ENCODE measurements at regions not wholly inside any gene's neighbourhood (a gene's known extent, or its start where the extent isn't known, plus 50 kb on each side); places are given as distances from the start of the nearest gene placed in this dataset.

GRCh38 chr21:26282058-26282457 is 111.5 kb upstream of the APP start:
- no peak overlapping the region for H3K27ac ChIP-seq (ENCODE audit: low read length)
- no peak for TF ChIP-seq EZH2phosphoT487 (IDR thresholded peaks at IDR 0.05; ENCODE audit: low read length)
- TF ChIP-seq, protein P1, sequence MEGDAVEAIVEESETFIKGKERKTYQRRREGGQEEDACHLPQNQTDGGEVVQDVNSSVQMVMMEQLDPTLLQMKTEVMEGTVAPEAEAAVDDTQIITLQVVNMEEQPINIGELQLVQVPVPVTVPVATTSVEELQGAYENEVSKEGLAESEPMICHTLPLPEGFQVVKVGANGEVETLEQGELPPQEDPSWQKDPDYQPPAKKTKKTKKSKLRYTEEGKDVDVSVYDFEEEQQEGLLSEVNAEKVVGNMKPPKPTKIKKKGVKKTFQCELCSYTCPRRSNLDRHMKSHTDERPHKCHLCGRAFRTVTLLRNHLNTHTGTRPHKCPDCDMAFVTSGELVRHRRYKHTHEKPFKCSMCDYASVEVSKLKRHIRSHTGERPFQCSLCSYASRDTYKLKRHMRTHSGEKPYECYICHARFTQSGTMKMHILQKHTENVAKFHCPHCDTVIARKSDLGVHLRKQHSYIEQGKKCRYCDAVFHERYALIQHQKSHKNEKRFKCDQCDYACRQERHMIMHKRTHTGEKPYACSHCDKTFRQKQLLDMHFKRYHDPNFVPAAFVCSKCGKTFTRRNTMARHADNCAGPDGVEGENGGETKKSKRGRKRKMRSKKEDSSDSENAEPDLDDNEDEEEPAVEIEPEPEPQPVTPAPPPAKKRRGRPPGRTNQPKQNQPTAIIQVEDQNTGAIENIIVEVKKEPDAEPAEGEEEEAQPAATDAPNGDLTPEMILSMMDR (IDR thresholded peaks at IDR 0.05; ENCODE audit: low read length) = no peak
- no peaks in the 10 kb centered on the region for H3K27me3 ChIP-seq (replicated peaks; ENCODE audit: insufficient read depth, low read length)
- DNase-seq = no peak
- no peak overlapping the region for H3K9ac ChIP-seq (ENCODE audit: low read length)
- no peaks in the 10 kb centered on the region for H3K4me1 ChIP-seq (ENCODE audit: low read length)
- no peaks in the 10 kb centered on the region for H3K9me3 ChIP-seq (replicated peaks; ENCODE audit: insufficient read depth, low read length)
- H3K4me2 ChIP-seq (ENCODE audit: low read depth, low read length) = no peak overlapping the region
- H3K4me3 ChIP-seq (ENCODE audit: low read length) = no peak overlapping the region
- H4K20me1 ChIP-seq (ENCODE audit: insufficient read depth, low read length) = no peaks in the 10 kb centered on the region
- no peaks in the 10 kb centered on the region for H3K36me3 ChIP-seq (replicated peaks; ENCODE audit: insufficient read depth, low read length)
- H3K79me2 ChIP-seq (ENCODE audit: low read length) = no peaks in the 10 kb centered on the region
- H2AFZ ChIP-seq (ENCODE audit: low read length) = no peak overlapping the region
- H3F3A ChIP-seq (ENCODE audit: insufficient read depth, low read length) = no peaks in the 10 kb centered on the region
- H3K9me2 ChIP-seq (replicated peaks; ENCODE audit: insufficient read depth, low read length) = no peaks in the 10 kb centered on the region

DNA sequence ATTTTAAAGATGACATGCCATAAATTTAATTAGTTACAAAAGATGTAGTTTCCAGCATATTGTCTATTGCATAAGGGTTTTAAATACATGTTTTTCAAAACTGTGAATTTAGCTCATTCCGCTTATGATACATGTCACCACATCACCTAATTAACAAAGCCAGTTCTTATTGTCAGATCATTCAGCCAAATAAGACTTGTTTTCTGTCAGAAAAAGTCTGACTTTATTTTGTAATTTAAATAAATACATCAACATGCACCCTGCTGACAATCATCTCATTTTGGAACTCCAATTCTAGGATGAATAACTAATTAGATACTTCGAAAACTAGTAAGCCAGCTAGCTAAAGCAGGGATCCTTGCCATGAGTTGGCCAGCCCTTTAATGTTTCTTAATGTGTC is 110.9 kb upstream of the APP start:
- TF ChIP-seq, protein P1 (IDR thresholded peaks at IDR 0.05; ENCODE audit: low read length) = no peak
- no peak for TF ChIP-seq EZH2 (optimal IDR thresholded peaks at IDR 0.05; ENCODE audit: low read depth, low read length)
- no peak for TF ChIP-seq EZH2phosphoT487 (IDR thresholded peaks at IDR 0.05; ENCODE audit: low read length)

GRCh38 chr21:26280775-26281174 is 110.2 kb upstream of the APP start:
- TF ChIP-seq EZH2 (optimal IDR thresholded peaks at IDR 0.05; ENCODE audit: low read depth, low read length) (no peak), EZH2phosphoT487 (IDR thresholded peaks at IDR 0.05; ENCODE audit: low read length) (no peak)
- TF ChIP-seq, protein P1 (IDR thresholded peaks at IDR 0.05; ENCODE audit: low read length) = no peak
- Histone ChIP-seq H3K4me3 (ENCODE audit: low read length) (no peak overlapping the region), H4K20me1 (ENCODE audit: insufficient read depth, low read length) (no peaks in the 10 kb centered on the region), H3K9me2 (replicated peaks; ENCODE audit: insufficient read depth, low read length) (no peaks in the 10 kb centered on the region), H2AFZ (ENCODE audit: low read length) (no peak overlapping the region), H3K9me3 (replicated peaks; ENCODE audit: insufficient read depth, low read length) (no peaks in the 10 kb centered on the region), H3K79me2 (ENCODE audit: low read length) (no peaks in the 10 kb centered on the region), H3K36me3 (replicated peaks; ENCODE audit: insufficient read depth, low read length) (no peaks in the 10 kb centered on the region), H3K27me3 (replicated peaks; ENCODE audit: insufficient read depth, low read length) (no peaks in the 10 kb centered on the region), H3F3A (ENCODE audit: insufficient read depth, low read length) (no peaks in the 10 kb centered on the region), H3K4me1 (ENCODE audit: low read length) (no peaks in the 10 kb centered on the region), H3K4me2 (ENCODE audit: low read depth, low read length) (no peak overlapping the region), H3K27ac (ENCODE audit: low read length) (no peak overlapping the region), H3K9ac (ENCODE audit: low read length) (no peak overlapping the region)
- DNase-seq = no peak

More for the DNA sequence above, 110.9 kb upstream of the APP start:
- H3K9me3 ChIP-seq (replicated peaks; ENCODE audit: insufficient read depth, low read length) = no peaks in the 10 kb centered on the region
- no peak overlapping the region for H2AFZ ChIP-seq (ENCODE audit: low read length)
- no peak for DNase-seq
- H3K9ac ChIP-seq (ENCODE audit: low read length) = no peak overlapping the region
- no peaks in the 10 kb centered on the region for H3K4me1 ChIP-seq (ENCODE audit: low read length)
- H4K20me1 ChIP-seq (ENCODE audit: insufficient read depth, low read length) = no peaks in the 10 kb centered on the region
- no peaks in the 10 kb centered on the region for H3K9me2 ChIP-seq (replicated peaks; ENCODE audit: insufficient read depth, low read length)
- H3K4me3 ChIP-seq (ENCODE audit: low read length) = no peak overlapping the region
- no peak overlapping the region for H3K27ac ChIP-seq (ENCODE audit: low read length)
- no peaks in the 10 kb centered on the region for H3K36me3 ChIP-seq (replicated peaks; ENCODE audit: insufficient read depth, low read length)
- H3K27me3 ChIP-seq (replicated peaks; ENCODE audit: insufficient read depth, low read length) = no peaks in the 10 kb centered on the region
- no peaks in the 10 kb centered on the region for H3F3A ChIP-seq (ENCODE audit: insufficient read depth, low read length)
- no peak overlapping the region for H3K4me2 ChIP-seq (ENCODE audit: low read depth, low read length)
- no peaks in the 10 kb centered on the region for H3K79me2 ChIP-seq (ENCODE audit: low read length)
